CD14-positive monocyte (primary cell): ENCODE measurements at regions not wholly inside any gene's neighbourhood (a gene's known extent, or its start where the extent isn't known, plus 50 kb on each side); places are given as distances from the start of the nearest gene placed in this dataset.

Experiments used
- DNase-seq, 3 donors: peaks; one replicate each; pipeline ENCODE4 v3.0.0-alpha.2; 2011 to 2022
- H2AFZ ChIP-seq: 2 replicates; pipeline ENCODE4 v1.6.0; 2012; ENCODE audit warnings: mild to moderate bottlenecking, low read depth, low read length, inconsistent platforms; ENCODE audit not compliant: insufficient read depth, poor library complexity, severe bottlenecking
- H3K27ac ChIP-seq, 2 donors: 1 replicate in 1 of 2; 2 replicates in 1 of 2; pipeline ENCODE4 v1.5.1; 2012 to 2013; ENCODE audit warnings: low read length in 2 of 2, control low read depth in 1 of 2, inconsistent platforms in 1 of 2, low read depth in 1 of 2, mild to moderate bottlenecking in 1 of 2
- H3K27me3 ChIP-seq, 2 donors: one replicate each; pipeline versions ENCODE4 v1.6.0 to v1.6.1; 2011 to 2013; ENCODE audit warnings: low read length in 2 of 2; ENCODE audit not compliant: control insufficient read depth in 2 of 2, insufficient read depth in 2 of 2
- H3K36me3 ChIP-seq, 2 donors: replicated peaks in 1 of 2; 1 replicate in 1 of 2; 2 replicates in 1 of 2; pipeline versions ENCODE4 v1.5.1 to v1.6.1; 2012 to 2013; ENCODE audit warnings: low read length in 2 of 2, control low read depth in 1 of 2, inconsistent platforms in 1 of 2, mild to moderate bottlenecking in 1 of 2; ENCODE audit not compliant: insufficient read depth in 2 of 2, control insufficient read depth in 1 of 2
- H3K4me1 ChIP-seq, 2 donors: 1 replicate in 1 of 2; 2 replicates in 1 of 2; pipeline versions ENCODE4 v1.5.1 to v1.6.1; 2012 to 2013; ENCODE audit warnings: low read length in 2 of 2, control low read depth in 1 of 2, inconsistent platforms in 1 of 2, mild to moderate bottlenecking in 1 of 2, moderate library complexity in 1 of 2; ENCODE audit not compliant: insufficient read depth in 2 of 2, control insufficient read depth in 1 of 2
- H3K4me2 ChIP-seq: replicated peaks from 2 replicates; pipeline ENCODE3; 2012; ENCODE audit warnings: low read length, moderate library complexity, mild to moderate bottlenecking; ENCODE audit not compliant: poor library complexity, severe bottlenecking; ENCODE audit errors: extremely low read depth
- H3K4me3 ChIP-seq, 3 experiments: fragments of 200-600 bp in 1 of 3; sonication (generic) in 1 of 3; replicated peaks in 1 of 3; 1 replicate in 2 of 3; 2 replicates in 1 of 3; pipeline ENCODE4 v1.5.1; 2011 to 2013; ENCODE audit warnings: low read length in 3 of 3, mild to moderate bottlenecking in 3 of 3, control low read depth in 2 of 3, low read depth in 2 of 3, inconsistent platforms in 1 of 3, moderate library complexity in 1 of 3
- H3K79me2 ChIP-seq: 2 replicates; pipeline ENCODE4 v1.6.0; 2012; ENCODE audit warnings: mild to moderate bottlenecking, control low read depth, inconsistent platforms, low read length, moderate library complexity; ENCODE audit not compliant: insufficient read depth
- H3K9ac ChIP-seq: 2 replicates; pipeline ENCODE4 v1.6.0; 2017; ENCODE audit warnings: low read length, mild to moderate bottlenecking; ENCODE audit not compliant: insufficient read depth, poor library complexity, severe bottlenecking
- H3K9me3 ChIP-seq, 2 donors: replicated peaks in 1 of 2; 1 replicate in 1 of 2; 2 replicates in 1 of 2; pipeline versions ENCODE4 v1.5.1 to v1.6.1; 2012 to 2013; ENCODE audit warnings: low read length in 2 of 2, control low read depth in 1 of 2; ENCODE audit not compliant: control insufficient read depth in 1 of 2, insufficient read depth in 1 of 2
- H4K20me1 ChIP-seq: 2 replicates; pipeline ENCODE4 v1.6.0; 2012; ENCODE audit warnings: mild to moderate bottlenecking, low read length, control low read depth, moderate library complexity; ENCODE audit not compliant: insufficient read depth
- H3K27ac Mint-ChIP-seq, 7 donors: one replicate each; pipeline ENCODE4 v1.8.0; 2020; ENCODE audit warnings: mild to moderate bottlenecking in 7 of 7, mixed read lengths in 7 of 7, moderate library complexity in 6 of 7, inconsistent platforms in 2 of 7
- H3K27me3 Mint-ChIP-seq, 3 donors: one replicate each; pipeline ENCODE4 v1.8.0; 2021 to 2022; ENCODE audit warnings: low read depth in 3 of 3, mild to moderate bottlenecking in 3 of 3, mixed read lengths in 3 of 3, moderate library complexity in 3 of 3, inconsistent platforms in 1 of 3
- H3K36me3 Mint-ChIP-seq, 2 donors: one replicate each; pipeline ENCODE4 v1.8.0; 2020; ENCODE audit warnings: mixed read lengths in 2 of 2, inconsistent platforms in 1 of 2, mild to moderate bottlenecking in 1 of 2
- H3K4me1 Mint-ChIP-seq: one replicate; pipeline ENCODE4 v1.8.0; 2020; ENCODE audit warnings: mild to moderate bottlenecking, mixed read lengths
- H3K4me3 Mint-ChIP-seq, 2 donors: one replicate each; pipeline ENCODE4 v1.8.0; 2020; ENCODE audit warnings: mild to moderate bottlenecking in 2 of 2, mixed read lengths in 2 of 2, moderate library complexity in 1 of 2
- H3K9me3 Mint-ChIP-seq, 7 donors: one replicate each; pipeline ENCODE4 v1.8.0; 2020 to 2022; ENCODE audit warnings: mixed read lengths in 7 of 7, mild to moderate bottlenecking in 6 of 7, moderate library complexity in 6 of 7, inconsistent platforms in 2 of 7
- WGBS: methylation state at CpG from one replicate; pipeline ENCODE4 v1.1.5; 2013; ENCODE audit warnings: missing lambda C conversion rate; ENCODE audit not compliant: insufficient coverage; 5-methylcytosine and 5-hydroxymethylcytosine counted together
- intact Hi-C, 2 donors: fragments of 100-400 bp; cut with micrococcal nuclease; formaldehyde crosslinking; loops; one replicate each; pipeline versions ENCODE4 v1.15.0 to v1.15.1; 2023
- TF ChIP-seq, protein P1 (sequence below): fragments of 200-600 bp; IDR thresholded peaks from one replicate; pipeline ENCODE4 v1.8.0; 2022; ENCODE audit warnings: antibody characterized with exemption, mild to moderate bottlenecking

DNA sequence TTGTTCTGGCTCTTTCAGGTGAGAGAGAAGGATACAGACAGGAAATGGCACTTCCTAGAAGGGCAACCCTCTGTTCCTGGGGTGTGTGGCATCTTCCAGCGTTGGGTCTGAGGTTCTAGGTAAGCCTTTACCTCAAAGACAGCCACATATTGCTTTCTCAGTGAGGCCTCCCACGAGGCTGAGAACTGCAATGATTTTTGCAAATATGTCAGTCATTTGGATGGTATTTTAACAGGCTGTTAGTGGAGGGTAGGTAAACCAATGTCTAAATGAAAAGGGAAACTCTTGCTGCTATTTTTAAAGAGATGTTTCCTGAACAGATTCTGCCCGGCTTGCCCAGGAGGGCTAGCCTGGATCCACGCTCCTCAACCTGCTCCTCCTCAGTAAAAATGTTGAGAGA lies 240.3 kb upstream of the KLF6 start:
- Histone ChIP-seq H4K20me1 (no peaks in the 10 kb centered on the region), H3K4me2 (no peak overlapping the region), H3K4me3 (no peak overlapping the region), H2AFZ (no peak overlapping the region), H3K9me3 (no peaks in the 10 kb centered on the region), H3K27me3 (no peaks in the 10 kb centered on the region), H3K27ac (no peak overlapping the region), H3K9ac (no peak overlapping the region), H3K36me3 (no peaks in the 10 kb centered on the region), H3K79me2 (no peaks in the 10 kb centered on the region), H3K4me1 (no peaks in the 10 kb centered on the region)
- H3K27me3 Mint-ChIP-seq: peaks cover 0 to 7% (median 2%) of the 10 kb centered on the region in 3 donors
- intact Hi-C loops: no loop called here
- no peak overlapping the region for H3K27ac Mint-ChIP-seq
- peaks cover 0 to 3% (median 0%) of the 10 kb centered on the region in 7 donors for H3K9me3 Mint-ChIP-seq
- H3K4me1 Mint-ChIP-seq: peaks cover 4% of the 10 kb centered on the region
- WGBS: no CpG with 5 or more reads among the region's 4 CpGs
- H3K36me3 Mint-ChIP-seq: no peaks in the 10 kb centered on the region
- TF ChIP-seq, protein P1, sequence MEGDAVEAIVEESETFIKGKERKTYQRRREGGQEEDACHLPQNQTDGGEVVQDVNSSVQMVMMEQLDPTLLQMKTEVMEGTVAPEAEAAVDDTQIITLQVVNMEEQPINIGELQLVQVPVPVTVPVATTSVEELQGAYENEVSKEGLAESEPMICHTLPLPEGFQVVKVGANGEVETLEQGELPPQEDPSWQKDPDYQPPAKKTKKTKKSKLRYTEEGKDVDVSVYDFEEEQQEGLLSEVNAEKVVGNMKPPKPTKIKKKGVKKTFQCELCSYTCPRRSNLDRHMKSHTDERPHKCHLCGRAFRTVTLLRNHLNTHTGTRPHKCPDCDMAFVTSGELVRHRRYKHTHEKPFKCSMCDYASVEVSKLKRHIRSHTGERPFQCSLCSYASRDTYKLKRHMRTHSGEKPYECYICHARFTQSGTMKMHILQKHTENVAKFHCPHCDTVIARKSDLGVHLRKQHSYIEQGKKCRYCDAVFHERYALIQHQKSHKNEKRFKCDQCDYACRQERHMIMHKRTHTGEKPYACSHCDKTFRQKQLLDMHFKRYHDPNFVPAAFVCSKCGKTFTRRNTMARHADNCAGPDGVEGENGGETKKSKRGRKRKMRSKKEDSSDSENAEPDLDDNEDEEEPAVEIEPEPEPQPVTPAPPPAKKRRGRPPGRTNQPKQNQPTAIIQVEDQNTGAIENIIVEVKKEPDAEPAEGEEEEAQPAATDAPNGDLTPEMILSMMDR: no peak
- no peak overlapping the region for H3K4me3 Mint-ChIP-seq
- DNase-seq: no peak

DNA sequence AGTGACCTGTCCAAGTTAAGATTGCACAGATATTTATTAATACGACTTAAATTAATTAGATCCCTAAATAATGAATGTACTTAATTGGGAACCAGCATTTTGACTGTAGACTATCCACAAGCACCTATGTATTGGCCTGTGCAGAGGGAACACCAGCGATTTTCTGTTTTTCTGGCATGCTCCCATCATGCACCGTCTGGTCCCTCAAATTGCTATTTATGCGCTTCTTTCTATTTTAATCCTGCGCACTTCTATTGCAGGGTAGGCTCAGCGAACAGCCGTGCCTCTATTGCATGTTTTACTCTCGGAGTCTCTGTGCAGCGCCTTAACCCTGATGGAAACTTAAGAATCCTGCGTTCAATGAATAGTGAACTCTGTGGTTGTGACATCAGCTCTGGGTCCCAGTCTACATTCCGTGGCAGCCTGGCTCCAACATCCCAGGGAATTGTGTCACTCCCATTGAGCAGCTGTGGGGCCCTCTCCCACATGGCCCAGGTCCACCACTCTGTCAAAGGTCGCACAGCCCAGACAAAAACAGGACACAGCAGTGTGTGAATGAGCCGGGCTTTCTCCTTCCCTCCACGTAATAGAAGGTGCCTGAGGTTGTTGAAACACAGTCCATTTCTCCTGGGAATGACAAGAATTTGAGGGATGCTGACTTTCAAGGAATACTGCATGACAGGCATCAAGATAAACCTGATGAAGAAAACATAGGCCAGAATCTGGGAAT lies 239.7 kb upstream of the KLF6 start:
- peaks cover 0 to 3% (median 0%) of the 10 kb centered on the region in 7 donors for H3K9me3 Mint-ChIP-seq
- H3K4me1 ChIP-seq: no peaks in the 10 kb centered on the region
- H2AFZ ChIP-seq: no peak overlapping the region
- peaks cover 4% of the 10 kb centered on the region for H3K4me1 Mint-ChIP-seq
- no peaks in the 10 kb centered on the region for H3K36me3 Mint-ChIP-seq
- DNase-seq: no peak
- H3K27ac Mint-ChIP-seq: no peak overlapping the region
- TF ChIP-seq, protein P1: no peak
- WGBS: 98% methylated on average over 11 of the region's 14 CpGs
- H3K27ac ChIP-seq: no peak overlapping the region
- no peaks in the 10 kb centered on the region for H3K27me3 ChIP-seq
- H3K27me3 Mint-ChIP-seq: peaks cover 0 to 7% (median 2%) of the 10 kb centered on the region in 3 donors
- H3K36me3 ChIP-seq: no peaks in the 10 kb centered on the region
- no peaks in the 10 kb centered on the region for H3K9me3 ChIP-seq
- no peaks in the 10 kb centered on the region for H3K79me2 ChIP-seq
- no peak overlapping the region for H3K4me2 ChIP-seq
- no peak overlapping the region for H3K9ac ChIP-seq
- no peak overlapping the region for H3K4me3 Mint-ChIP-seq
- intact Hi-C loops: no loop called here
- H3K4me3 ChIP-seq: no peak overlapping the region
- H4K20me1 ChIP-seq: no peaks in the 10 kb centered on the region
